Esophagus (tissue), 2 donors: ENCODE measurements at regions not wholly inside any gene's neighbourhood (a gene's known extent, or its start where the extent isn't known, plus 50 kb on each side); places are given as distances from the start of the nearest gene placed in this dataset.
"Not testable (repeated sequence)": the region's sequence is repeated elsewhere in the genome, so short reads cannot be mapped to it uniquely, and the experiment has no call there.

Experiments used
- H3K27ac ChIP-seq, 2 donors: one replicate each; pipeline ENCODE4 v1.5.1; 2013; ENCODE audit warnings: low read depth in 2 of 2, mild to moderate bottlenecking in 2 of 2, inconsistent platforms in 1 of 2, low read length in 1 of 2, moderate library complexity in 1 of 2
- H3K27me3 ChIP-seq, 2 donors: one replicate each; pipeline ENCODE4 v1.6.1; 2013; ENCODE audit warnings: low read length in 2 of 2, control low read depth in 1 of 2, mild to moderate bottlenecking in 1 of 2; ENCODE audit not compliant: insufficient read depth in 2 of 2, control insufficient read depth in 1 of 2
- H3K36me3 ChIP-seq, 2 donors: one replicate each; pipeline ENCODE4 v1.6.1; 2013; ENCODE audit warnings: low read length in 1 of 2; ENCODE audit not compliant: control insufficient read depth in 2 of 2, insufficient read depth in 2 of 2
- H3K4me1 ChIP-seq, 2 donors: one replicate each; pipeline ENCODE4 v1.6.1; 2013; ENCODE audit warnings: low read length in 1 of 2; ENCODE audit not compliant: control insufficient read depth in 2 of 2, insufficient read depth in 2 of 2
- H3K4me3 ChIP-seq, 2 donors: one replicate each; pipeline ENCODE4 v1.5.1; 2013; ENCODE audit warnings: low read length in 2 of 2, mild to moderate bottlenecking in 2 of 2, low read depth in 1 of 2, moderate library complexity in 1 of 2
- H3K9me3 ChIP-seq, 2 donors: one replicate each; pipeline ENCODE4 v1.6.1; 2013; ENCODE audit warnings: mild to moderate bottlenecking in 2 of 2, low read depth in 1 of 2, low read length in 1 of 2, moderate library complexity in 1 of 2; ENCODE audit not compliant: control insufficient read depth in 2 of 2, insufficient read depth in 1 of 2
- WGBS, 2 donors: extraction: QIAGEN DNeasy Blood & Tissue Kit; methylation state at CpG; one replicate each; pipeline ENCODE4 v1.1.7; 2013; 5-methylcytosine and 5-hydroxymethylcytosine counted together
- donor health status: healthy with polysubstance abuse.
- donor health status: Bipolar disorder and iron deficiency.

GRCh38 chr16:21422824-21423223, 144.7 kb upstream of the CRYM start:
- 89 to 93% methylated on average over 4 of the region's 7 CpGs for WGBS, 2 donors
- not testable (repeated sequence) for H3K4me1 ChIP-seq, H3K27me3 ChIP-seq, H3K4me3 ChIP-seq, H3K9me3 ChIP-seq, H3K27ac ChIP-seq, H3K36me3 ChIP-seq

- not testable (repeated sequence) for H3K36me3 ChIP-seq, H3K27ac ChIP-seq, H3K4me1 ChIP-seq, H3K9me3 ChIP-seq, H3K4me3 ChIP-seq, H3K27me3 ChIP-seq
- 87 to 93% methylated on average over 2 to 3 of the region's 13 CpGs for WGBS, 2 donors
Observed at GRCh38 chr16:21404699-21405098, 126.6 kb upstream of the CRYM start.

GRCh38 chr16:21397866-21398265, 119.8 kb upstream of the CRYM start:
- H3K36me3 ChIP-seq, H3K9me3 ChIP-seq, H3K4me3 ChIP-seq, H3K27ac ChIP-seq, H3K27me3 ChIP-seq, H3K4me1 ChIP-seq: not testable (repeated sequence)
- WGBS, 2 donors, result 87 to 92% methylated on average over 3 to 4 of the region's 5 CpGs

GRCh38 chr16:21396545-21396944, 118.5 kb upstream of the CRYM start:
- WGBS, 2 donors, result 90 to 96% methylated on average over 2 of the region's 4 CpGs

GRCh38 chr16:21390634-21391033, 112.5 kb upstream of the CRYM start:
- not testable (repeated sequence) for H3K27ac ChIP-seq, H3K36me3 ChIP-seq, H3K4me1 ChIP-seq, H3K27me3 ChIP-seq, H3K9me3 ChIP-seq, H3K4me3 ChIP-seq
- WGBS, 2 donors, result no CpG with 5 or more reads among the region's 3 CpGs

More at GRCh38 chr16:21396545-21396944, 118.5 kb upstream of the CRYM start:
- not testable (repeated sequence) for H3K4me3 ChIP-seq, H3K4me1 ChIP-seq, H3K36me3 ChIP-seq, H3K9me3 ChIP-seq, H3K27ac ChIP-seq, H3K27me3 ChIP-seq

- H3K36me3 ChIP-seq, H3K9me3 ChIP-seq, H3K27me3 ChIP-seq, H3K4me1 ChIP-seq, H3K27ac ChIP-seq, H3K4me3 ChIP-seq: not testable (repeated sequence)
- 12 to 24% methylated on average over 2 to 3 of the region's 7 CpGs for WGBS, 2 donors
Observed at GRCh38 chr16:21389860-21390259, 111.8 kb upstream of the CRYM start.

- WGBS, 2 donors, result 91 to 100% methylated on average over 2 of the region's 3 CpGs
- not testable (repeated sequence) for H3K4me1 ChIP-seq, H3K9me3 ChIP-seq, H3K27me3 ChIP-seq, H3K27ac ChIP-seq, H3K36me3 ChIP-seq, H3K4me3 ChIP-seq
Observed at GRCh38 chr16:21387757-21388156, 109.7 kb upstream of the CRYM start.

GRCh38 chr16:21386201-21386915, 108.3 kb upstream of the CRYM start:
- H3K27me3 ChIP-seq, H3K36me3 ChIP-seq, H3K4me3 ChIP-seq, H3K9me3 ChIP-seq, H3K4me1 ChIP-seq, H3K27ac ChIP-seq: not testable (repeated sequence)
- 78% methylated on average over 1 of the region's 5 CpGs; no CpG with 5 or more reads in 1 of the 2 donors for WGBS, 2 donors

- not testable (repeated sequence) for H3K27me3 ChIP-seq, H3K27ac ChIP-seq, H3K4me3 ChIP-seq, H3K9me3 ChIP-seq, H3K36me3 ChIP-seq, H3K4me1 ChIP-seq
Observed at GRCh38 chr16:21383682-21384081, 105.6 kb upstream of the CRYM start.

- not testable (repeated sequence) for H3K9me3 ChIP-seq, H3K27me3 ChIP-seq, H3K4me3 ChIP-seq, H3K4me1 ChIP-seq, H3K27ac ChIP-seq, H3K36me3 ChIP-seq
- WGBS, 2 donors, result 82 to 96% methylated on average over 3 of the region's 5 CpGs
Observed at GRCh38 chr16:21379645-21380044, 101.6 kb upstream of the CRYM start.
